ENCODE measurements at regions not wholly inside any gene's neighbourhood (a gene's known extent, or its start where the extent isn't known, plus 50 kb on each side); places are given as distances from the start of the nearest gene placed in this dataset.

- POLR2A ChIA-PET: no interaction called here
- no peak for FAIRE-seq
- in situ Hi-C loops (cut with MboI) (no loop called here), intact Hi-C loops (cut with micrococcal nuclease) (no loop called here)
- H4K20me1 ChIP-seq (replicated peaks; ENCODE audit: control insufficient read depth, insufficient read depth, low read length): no peaks in the 10 kb centered on the region
- no peaks in the 10 kb centered on the region for H3K27me3 ChIP-seq (ENCODE audit: control insufficient read depth in 2 of 2, insufficient read depth in 2 of 2, low read length in 2 of 2)
- H3K4me1 ChIP-seq (replicated peaks in 1 of 2; ENCODE audit: control insufficient read depth in 2 of 2, insufficient read depth in 2 of 2, low read length in 2 of 2): no peaks in the 10 kb centered on the region
- H3K4me2 ChIP-seq (ENCODE audit: insufficient read depth, low read length): no peak overlapping the region
- H3K9me1 ChIP-seq (ENCODE audit: control insufficient read depth, insufficient read depth, low read length): no peaks in the 10 kb centered on the region
- no peak overlapping the region for H3K27ac ChIP-seq (ENCODE audit: extremely low read depth, low read depth, low read length)
- no TSS peak for BruUV-seq (replicated peaks)
- 0% methylated on average over 2 of the region's 2 CpGs for WGBS (ENCODE audit: insufficient coverage, low coverage, missing lambda C conversion rate)
- 0 out of 2 replicates have a peak, but pooled peaks cover 2% of the 10 kb centered on the region for H3K9me3 ChIP-seq (replicated peaks; ENCODE audit: control insufficient read depth, insufficient read depth, low read depth, low read length)
- H3K9ac ChIP-seq (ENCODE audit: insufficient read depth in 1 of 2, low read depth in 2 of 2, low read length in 2 of 2): no peak overlapping the region
- CTCF ChIA-PET (ENCODE audit: low intra/inter-chr PET ratio): no interaction called here
- H2AFZ ChIP-seq (ENCODE audit: low read depth, low read length): no peak overlapping the region
- TF ChIP-seq CUX1 (CRISPR knock-in tag; IDR thresholded peaks at IDR 0.05) (no peak), TRIM28 (IDR thresholded peaks at IDR 0.05) (no peak), USF2 (CRISPR knock-in tag; IDR thresholded peaks at IDR 0.05) (no peak), ZNF239 (CRISPR knock-in tag; IDR thresholded peaks at IDR 0.05) (no peak), GTF2F1 (IDR thresholded peaks at IDR 0.05; ENCODE audit: low read depth, low read length) (no peak), CSDE1 (IDR thresholded peaks at IDR 0.05) (no peak), ZBTB34 (CRISPR knock-in tag; IDR thresholded peaks at IDR 0.05) (no peak), NR3C1 (CRISPR knock-in tag; IDR thresholded peaks at IDR 0.05) (no peak), ELK3 (CRISPR knock-in tag; IDR thresholded peaks at IDR 0.05) (no peak), ZBTB26 (CRISPR knock-in tag; IDR thresholded peaks at IDR 0.05) (no peak), HDAC8 (tag; IDR thresholded peaks at IDR 0.05) (no peak), MXI1 (IDR thresholded peaks at IDR 0.05; ENCODE audit: low read depth, low read length) (no peak), NFXL1 (CRISPR knock-in tag; IDR thresholded peaks at IDR 0.05) (no peak), ZNF778 (CRISPR knock-in tag; IDR thresholded peaks at IDR 0.05) (no peak)
- H3K4me3 ChIP-seq: no peak overlapping the region
- no peak for DNase-seq (ENCODE audit: extremely low read depth in 1 of 4, low spot score in 3 of 4)
- no peaks in the 10 kb centered on the region for H3K79me2 ChIP-seq (ENCODE audit: control insufficient read depth, insufficient read depth, low read length)
- no peaks in the 10 kb centered on the region for H3K36me3 ChIP-seq (ENCODE audit: control insufficient read depth, insufficient read depth, low read length)
- no peak for ATAC-seq
These were observed 187.7 kb upstream of the KCNN2 start for GRCh38 chr5:114174131-114174530.
